GM19035 (cell line): ENCODE measurements at regions not wholly inside any gene's neighbourhood (a gene's known extent, or its start where the extent isn't known, plus 50 kb on each side); places are given as distances from the start of the nearest gene placed in this dataset.

ENCODE experiments used
- ATAC-seq: cut with Tn5 transposase; IDR thresholded peaks from one replicate; pipeline ENCODE4 v1.9.1; 2021; ENCODE audit not compliant: unreplicated experiment

DNA sequence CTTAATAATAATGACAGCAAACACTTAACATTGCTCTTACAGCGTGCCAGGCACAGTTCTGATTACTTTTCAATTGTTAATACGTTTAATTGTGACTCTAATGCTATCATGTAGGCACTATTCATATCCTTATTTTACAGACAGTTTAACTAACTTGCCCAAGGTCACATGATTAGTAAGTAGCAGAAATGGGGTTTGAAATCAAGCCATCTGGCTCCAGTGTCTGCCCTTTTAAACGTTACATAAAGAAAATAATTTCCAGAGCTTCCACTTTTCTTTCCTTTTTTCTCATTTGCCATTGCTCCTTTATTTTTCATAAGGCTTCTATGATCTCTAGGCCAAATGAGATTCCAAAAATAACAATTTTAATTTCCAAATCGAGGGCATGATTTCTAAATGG is 50.6 kb upstream of the IKZF2 start:
- no peak for ATAC-seq

DNA sequence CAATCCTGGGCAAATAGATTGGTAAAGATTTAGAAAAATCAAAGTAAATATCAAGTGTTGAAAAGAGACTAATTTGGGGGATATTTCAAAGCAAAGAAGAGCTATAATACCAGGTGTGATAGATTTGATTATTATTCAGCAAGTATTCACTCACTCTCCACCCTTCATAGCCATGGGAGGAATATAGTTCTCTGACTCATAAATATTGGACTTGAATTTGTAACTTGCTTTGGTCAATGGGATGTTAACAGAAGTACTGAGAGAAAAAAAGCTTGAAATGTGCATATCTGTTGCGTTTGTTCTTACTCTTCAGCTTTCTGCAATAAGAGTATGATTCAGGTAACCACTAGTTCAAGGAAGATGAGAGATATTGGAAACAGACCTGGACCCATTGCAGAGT is 54.5 kb upstream of the IKZF2 start:
- ATAC-seq: no peak

DNA sequence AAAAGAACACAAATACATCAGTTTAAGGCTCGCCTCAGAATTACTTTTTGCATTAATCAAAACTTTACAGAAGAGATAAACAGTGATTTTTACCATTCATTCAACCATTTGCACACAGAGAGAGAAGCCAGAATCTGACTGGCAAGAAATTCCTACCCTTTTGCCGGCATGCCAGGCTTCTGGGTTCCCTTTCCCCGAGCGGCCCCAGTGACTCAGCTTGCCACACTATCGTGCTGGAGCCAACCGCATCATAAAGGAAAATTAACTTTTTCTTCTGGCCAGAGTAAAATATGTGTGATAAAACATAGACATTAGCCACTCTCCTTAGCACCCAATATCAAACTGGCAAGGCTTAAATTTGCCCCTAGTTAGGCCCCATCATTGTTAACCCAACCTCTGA is 61.8 kb upstream of the IKZF2 start:
- no peak for ATAC-seq

DNA sequence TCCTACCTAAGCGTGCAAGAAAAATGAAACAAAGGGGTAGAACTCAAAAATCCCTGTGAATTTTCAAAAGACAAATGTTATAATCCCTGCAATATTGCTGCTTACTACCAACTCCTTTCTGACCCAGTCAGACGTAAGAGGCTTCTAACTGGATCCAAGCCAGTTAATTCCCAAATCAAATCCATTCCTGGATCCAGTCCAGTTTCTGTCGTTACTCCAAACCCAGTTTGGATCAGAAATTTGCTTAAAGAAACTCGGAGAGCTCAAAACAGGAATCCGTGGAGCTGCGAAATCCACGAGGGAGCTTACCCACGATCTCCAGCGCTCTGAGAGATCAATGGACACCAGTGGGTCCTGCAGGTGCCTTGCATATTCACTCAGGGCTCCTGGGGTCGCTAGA is 62.8 kb upstream of the IKZF2 start:
- no peak for ATAC-seq

DNA sequence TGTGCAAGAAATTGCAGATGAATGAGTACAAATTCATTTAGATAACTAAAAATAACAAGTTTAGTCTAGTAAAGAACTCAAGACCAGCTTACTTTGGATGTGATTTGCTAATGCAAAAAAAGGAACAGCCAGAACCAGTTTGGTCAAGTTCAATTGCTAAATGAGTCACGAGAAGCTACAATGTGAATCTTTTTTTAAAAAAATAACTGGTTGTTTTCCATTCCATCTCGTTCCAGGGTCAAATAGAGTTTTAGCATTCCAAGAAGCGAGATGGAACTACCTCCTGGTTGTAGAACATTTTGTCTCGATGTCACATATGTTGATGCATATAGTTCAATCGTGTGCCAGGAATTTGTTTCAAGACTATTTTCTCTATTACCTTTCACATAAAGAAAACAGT is 65.0 kb upstream of the IKZF2 start:
- no peak for ATAC-seq

DNA sequence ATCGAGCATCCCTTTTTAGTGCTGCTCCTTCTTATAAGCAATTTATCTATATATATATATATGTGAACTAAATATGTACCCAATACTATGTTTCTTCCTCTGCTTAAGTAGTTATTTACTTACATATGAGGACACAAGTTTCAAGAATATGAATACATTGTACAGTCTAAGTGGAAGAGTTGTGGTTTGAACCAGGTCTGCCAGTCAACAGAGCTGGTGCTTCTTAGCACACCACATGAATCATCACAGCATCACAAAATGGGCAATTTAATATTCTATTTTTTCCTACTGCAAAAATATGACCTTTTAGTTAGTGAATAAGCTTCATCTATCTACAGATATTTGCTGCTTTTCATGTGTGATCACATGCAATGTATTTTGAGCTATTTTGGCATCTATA is 64.4 kb upstream of the SPAG16 start:
- ATAC-seq: no peak

DNA sequence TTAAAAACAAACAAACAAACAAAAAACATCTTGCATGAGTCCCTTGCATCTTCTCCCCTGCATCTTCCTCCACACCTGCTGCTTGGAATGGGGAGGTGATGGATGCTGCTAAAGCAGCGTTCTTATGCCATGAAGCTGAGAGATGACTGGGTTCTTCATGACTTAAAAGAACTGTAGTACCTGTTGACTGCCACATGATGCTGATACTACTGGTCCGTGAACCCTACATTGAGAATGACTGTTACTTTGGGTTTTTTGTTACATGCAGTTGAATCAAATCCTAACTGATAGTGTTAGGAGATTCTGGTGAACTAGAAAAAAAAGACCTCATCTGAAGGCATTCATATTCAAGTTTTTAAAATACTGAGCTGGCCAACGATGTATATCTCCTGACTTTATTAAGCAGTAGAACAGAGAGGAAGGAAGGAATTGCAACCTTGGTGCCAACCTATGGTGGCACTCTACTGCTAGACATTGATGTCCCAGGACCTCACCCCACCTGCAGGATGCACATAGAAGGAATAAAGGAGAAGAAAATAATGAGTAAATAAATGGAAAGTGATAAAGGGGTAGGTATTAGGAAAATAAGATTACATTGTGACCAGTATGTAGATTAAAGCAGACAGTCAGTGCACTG is 63.2 kb upstream of the SPAG16 start:
- peak; percentile 79 for ATAC-seq

DNA sequence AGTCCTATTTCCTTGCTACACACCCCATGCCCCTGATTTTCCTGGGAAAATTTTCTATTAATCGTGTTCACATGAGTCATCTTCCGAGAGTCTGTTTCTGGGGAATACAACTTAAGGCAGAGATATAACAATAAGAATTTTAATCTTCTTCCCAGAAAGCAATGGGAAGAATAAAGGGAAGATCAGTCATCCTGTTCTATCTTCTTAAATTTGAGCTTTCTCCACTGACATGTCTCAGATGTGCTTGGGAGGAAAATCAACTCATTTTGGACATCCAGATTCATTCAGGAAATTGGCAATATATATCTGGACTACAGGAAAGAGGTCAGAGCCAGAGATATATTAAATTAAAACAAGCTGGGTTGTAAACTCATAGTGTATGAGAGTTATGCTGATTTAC is 62.3 kb upstream of the SPAG16 start:
- ATAC-seq: no peak

DNA sequence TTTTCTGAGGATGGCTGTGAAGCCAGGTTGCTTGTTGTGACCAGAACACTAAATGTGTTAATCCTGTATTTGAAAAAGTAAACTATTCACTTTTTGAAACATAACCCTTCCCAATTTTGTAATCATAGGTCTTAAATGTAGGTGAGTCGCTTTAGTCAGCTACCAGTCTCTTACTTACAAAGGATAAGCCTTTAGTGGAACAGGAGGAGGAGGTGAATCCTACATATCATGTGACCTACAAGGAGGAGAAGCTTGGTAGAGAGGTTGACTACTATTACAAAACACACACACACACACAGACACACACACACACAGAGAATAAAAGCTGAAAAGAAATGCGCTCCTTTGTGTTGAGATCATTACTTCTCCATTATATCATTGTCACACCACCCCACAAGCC is 59.9 kb upstream of the SPAG16 start:
- no peak for ATAC-seq

DNA sequence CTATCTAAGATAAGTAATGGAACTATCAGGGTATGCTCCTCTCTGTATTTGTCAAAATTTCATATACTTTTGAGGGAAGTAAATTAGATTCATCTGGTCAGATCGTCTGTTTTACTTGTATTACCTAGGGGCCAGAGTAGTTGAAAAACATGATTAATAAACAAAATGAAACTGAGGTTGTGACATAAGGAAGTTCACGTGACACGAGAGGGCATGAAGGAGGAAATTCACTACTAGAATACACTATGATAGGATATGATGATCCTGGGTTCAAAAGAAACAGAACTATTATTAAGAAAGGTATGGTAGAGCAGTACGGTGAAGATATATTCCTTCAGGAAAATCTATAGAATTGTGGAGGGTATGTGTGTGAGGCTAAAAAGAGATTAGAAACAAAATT is 58.4 kb upstream of the SPAG16 start:
- no peak for ATAC-seq

DNA sequence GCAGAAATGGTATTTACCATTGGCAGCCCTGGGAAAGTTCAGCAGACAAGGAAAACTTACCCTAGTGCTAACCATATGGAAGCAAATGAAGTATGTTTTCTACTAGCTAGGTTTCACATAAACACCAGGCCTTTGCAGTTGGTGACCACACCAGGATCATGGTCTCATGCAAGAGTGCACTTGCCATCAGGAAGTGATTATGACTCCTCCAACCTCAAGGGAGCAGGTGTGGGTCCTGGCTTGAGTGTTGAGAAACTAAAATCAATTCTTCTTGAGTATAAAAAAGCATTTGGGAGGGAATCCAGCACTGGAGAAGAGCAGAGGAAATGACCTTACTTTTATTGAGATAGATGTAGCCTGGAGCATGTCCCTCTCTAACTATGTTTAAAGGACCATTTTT is 56.8 kb upstream of the SPAG16 start:
- ATAC-seq: peak; percentile 86

DNA sequence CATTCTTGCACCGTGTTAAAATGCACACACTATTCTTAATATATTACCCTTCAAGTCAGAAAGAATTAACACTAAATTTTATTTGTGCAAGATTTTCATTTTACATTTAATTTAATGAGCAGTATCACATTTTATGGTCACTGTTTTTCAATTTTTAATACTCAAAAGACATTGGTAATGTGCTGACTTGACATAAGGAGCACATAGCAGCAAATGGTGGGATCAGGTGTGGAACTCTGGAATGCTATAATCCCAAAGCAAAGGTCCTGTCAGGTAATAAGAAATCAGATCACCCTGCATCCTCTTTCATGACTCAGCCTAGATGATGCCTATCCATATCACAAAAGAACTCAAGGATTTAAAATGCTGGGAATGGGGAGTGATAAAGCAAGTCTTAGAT is 55.6 kb upstream of the SPAG16 start:
- no peak for ATAC-seq

DNA sequence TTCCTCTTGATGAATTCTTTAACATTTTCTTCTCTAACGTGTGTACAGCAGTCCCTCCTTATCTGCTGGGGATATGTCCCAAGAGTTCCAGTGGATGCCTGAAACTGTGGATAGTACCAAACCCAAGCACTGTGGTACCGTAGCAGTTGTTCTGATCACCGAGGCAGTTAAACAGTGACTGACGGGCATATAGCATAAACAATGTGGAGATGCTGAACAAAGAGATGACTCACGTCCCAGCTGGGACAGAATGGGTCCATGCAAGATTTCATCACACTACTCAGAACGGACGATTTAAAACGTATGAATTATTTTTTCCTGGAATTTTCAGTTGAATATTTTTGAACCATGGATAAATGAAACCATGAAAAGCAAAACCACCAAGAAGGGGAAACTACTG is 54.5 kb upstream of the SPAG16 start:
- no peak for ATAC-seq

DNA sequence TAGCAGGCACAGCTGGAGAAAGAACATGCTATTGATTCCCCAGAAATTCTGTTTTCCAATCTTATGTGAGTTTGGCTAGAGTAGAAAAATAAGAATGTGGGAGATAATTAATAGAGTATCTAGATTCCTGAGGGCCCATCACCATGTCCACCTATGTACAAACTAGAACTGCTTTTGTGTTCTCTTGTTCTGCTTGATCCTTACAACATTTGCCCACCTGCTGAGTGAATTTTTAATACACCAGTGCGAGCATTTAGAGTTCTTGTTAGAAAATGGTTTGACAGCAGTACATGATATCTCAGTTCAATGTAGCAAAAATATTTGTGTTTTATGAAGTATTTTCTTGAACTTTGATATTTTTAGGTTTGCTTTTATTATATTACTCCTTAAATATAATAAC is 52.3 kb upstream of the SPAG16 start:
- no peak for ATAC-seq

DNA sequence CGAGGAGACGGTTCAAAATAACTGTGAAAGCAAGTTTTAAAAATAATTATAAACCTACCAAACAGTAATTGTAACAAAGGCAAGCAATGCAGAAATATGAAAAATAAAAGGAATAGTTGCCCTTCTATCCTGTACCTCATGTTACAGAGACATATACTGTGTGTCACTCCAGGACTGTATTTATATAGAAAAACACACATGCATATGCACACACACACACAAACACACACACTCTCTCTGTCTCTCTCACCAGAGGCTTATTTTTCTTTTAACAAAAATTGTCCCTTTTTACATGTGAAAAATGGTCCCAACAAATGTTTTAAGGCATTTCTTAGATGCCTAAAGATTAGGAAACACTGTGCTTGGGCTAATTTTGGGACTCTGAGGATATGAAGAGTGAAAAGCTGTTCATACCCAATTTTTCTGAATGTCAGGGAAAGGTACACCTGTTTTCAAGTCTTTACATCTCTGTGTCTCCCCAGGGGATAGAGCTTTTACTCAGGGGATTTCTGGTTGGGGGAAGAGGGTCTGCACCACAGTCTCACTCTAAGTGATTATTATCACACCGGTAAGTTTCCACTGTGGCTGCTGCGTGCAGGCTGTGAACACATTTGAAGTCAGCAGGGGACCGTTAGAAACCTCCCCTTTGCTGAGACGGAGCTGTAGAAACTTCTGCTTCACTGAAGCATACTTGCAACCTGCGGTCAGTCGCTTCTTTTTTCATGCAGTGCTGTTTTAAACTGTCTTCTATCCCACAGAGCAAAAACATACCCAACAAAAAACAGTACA is 51.4 kb upstream of the SPAG16 start:
- ATAC-seq: peak; percentile 93

DNA sequence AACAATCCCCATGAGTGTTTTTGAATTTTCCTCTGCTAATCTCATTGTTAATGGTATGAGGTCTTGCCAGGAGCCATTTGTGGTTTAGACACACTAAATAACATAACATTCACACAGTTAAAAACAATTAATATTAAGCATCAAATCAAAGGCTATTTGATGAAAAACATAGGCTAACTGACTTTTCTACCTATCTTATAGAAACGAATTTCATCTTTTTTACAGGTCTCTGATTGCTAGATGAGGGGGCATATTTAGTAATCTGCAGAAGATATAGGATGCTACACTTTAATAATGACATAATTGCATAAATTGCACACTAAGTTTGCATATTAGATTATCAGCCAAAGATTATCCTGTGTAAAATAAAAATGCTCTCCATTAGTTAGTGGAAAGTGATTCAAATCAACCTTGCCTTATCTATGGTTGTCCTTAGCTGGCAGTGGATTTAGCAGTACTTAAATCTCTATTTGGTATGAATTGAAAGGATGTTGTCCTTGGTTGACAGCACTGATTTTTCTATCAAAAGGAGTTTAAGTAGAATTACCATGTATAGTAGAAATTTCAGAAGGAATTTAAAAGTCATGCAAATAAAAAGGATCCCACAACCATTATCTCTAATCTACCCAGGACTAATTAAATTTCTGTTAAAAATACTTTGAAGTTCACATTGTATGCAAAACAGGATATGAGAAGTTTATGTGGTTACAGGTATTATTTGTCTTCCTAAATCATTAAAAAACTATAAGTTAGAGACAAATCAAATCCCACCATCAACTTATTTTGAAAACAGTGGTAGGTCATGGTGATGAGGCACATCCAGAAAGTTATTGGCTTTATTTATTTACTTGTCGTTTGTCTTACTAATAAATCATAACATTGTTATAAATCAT is 50.6 kb upstream of the SPAG16 start:
- ATAC-seq: no peak
